ENCODE measurements at regions not wholly inside any gene's neighbourhood (a gene's known extent, or its start where the extent isn't known, plus 50 kb on each side); places are given as distances from the start of the nearest gene placed in this dataset.

GRCh38 chr2:104046466-104046865 is 807.4 kb upstream of the POU3F3 start:
- TF ChIP-seq CTCF (conservative IDR thresholded peaks at IDR 0.05; ENCODE audit: control insufficient read depth, insufficient read depth, low read depth, low read length), result no peak
- no peak overlapping the region for H3K4me3 ChIP-seq (ENCODE audit: control insufficient read depth, low read depth, low read length)
- no peak for DNase-seq (ENCODE audit: low read depth)

- H3K4me3 ChIP-seq (ENCODE audit: control insufficient read depth, low read depth, low read length), result no peak overlapping the region
- no peak for TF ChIP-seq CTCF (conservative IDR thresholded peaks at IDR 0.05; ENCODE audit: control insufficient read depth, insufficient read depth, low read depth, low read length)
Measured at GRCh38 chr2:104047516-104047915, 806.4 kb upstream of the POU3F3 start.

GRCh38 chr2:104049438-104049837 is 804.5 kb upstream of the POU3F3 start:
- no peak for TF ChIP-seq CTCF (conservative IDR thresholded peaks at IDR 0.05; ENCODE audit: control insufficient read depth, insufficient read depth, low read depth, low read length)

More at GRCh38 chr2:104047516-104047915, 806.4 kb upstream of the POU3F3 start:
- no peak for DNase-seq (ENCODE audit: low read depth)

DNA sequence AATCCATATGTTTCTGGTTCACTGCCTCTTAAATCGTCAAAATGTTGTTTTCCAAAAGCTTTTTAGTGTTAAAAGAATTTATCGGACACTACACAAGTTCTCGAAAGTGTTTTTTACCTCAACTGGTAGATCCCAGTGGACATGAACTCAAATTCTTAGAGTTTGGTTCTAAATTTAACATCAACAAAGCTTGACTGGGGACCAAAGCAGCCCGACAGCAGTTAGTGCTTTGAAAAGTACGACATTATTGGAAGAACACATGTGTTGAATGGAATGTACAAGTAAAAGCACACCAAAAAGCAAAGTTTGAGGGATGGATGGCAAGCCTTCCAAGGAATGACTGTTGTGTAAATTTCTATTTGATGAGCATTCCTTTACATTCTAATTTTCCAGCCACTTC is 803.9 kb upstream of the POU3F3 start:
- no peak for DNase-seq (ENCODE audit: low read depth)
- no peak for TF ChIP-seq CTCF (conservative IDR thresholded peaks at IDR 0.05; ENCODE audit: control insufficient read depth, insufficient read depth, low read depth, low read length)
- no peak overlapping the region for H3K4me3 ChIP-seq (ENCODE audit: control insufficient read depth, low read depth, low read length)

More at GRCh38 chr2:104049438-104049837, 804.5 kb upstream of the POU3F3 start:
- DNase-seq (ENCODE audit: low read depth), result no peak
- H3K4me3 ChIP-seq (ENCODE audit: control insufficient read depth, low read depth, low read length), result no peak overlapping the region

GRCh38 chr2:104050656-104051242 is 803.2 kb upstream of the POU3F3 start:
- no peak for TF ChIP-seq CTCF (conservative IDR thresholded peaks at IDR 0.05; ENCODE audit: control insufficient read depth, insufficient read depth, low read depth, low read length)
- no peak for DNase-seq (ENCODE audit: low read depth)
- H3K4me3 ChIP-seq (ENCODE audit: control insufficient read depth, low read depth, low read length), result no peak overlapping the region

DNA sequence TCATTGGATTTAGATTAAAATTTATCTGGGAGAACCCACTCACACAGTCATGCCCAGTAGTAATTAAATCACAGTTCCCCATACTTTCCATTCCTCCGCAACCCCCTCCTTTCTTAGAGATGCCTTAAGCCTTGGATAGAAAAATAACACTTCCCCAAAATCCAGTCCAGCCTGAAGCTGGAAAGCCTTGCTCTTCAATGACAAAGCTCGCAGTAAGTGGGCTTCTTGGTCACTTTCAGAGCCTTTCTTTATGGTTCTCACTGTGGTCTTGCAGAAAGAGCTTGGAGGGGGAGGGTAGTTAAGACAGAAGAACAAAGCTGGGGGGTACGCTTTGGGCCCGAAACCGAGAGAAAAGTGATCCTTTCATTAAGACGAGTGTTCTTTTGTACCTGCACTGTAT is 802.1 kb upstream of the POU3F3 start:
- no peak for TF ChIP-seq CTCF (conservative IDR thresholded peaks at IDR 0.05; ENCODE audit: control insufficient read depth, insufficient read depth, low read depth, low read length)
- DNase-seq (ENCODE audit: low read depth), result no peak
- no peak overlapping the region for H3K4me3 ChIP-seq (ENCODE audit: control insufficient read depth, low read depth, low read length)

DNA sequence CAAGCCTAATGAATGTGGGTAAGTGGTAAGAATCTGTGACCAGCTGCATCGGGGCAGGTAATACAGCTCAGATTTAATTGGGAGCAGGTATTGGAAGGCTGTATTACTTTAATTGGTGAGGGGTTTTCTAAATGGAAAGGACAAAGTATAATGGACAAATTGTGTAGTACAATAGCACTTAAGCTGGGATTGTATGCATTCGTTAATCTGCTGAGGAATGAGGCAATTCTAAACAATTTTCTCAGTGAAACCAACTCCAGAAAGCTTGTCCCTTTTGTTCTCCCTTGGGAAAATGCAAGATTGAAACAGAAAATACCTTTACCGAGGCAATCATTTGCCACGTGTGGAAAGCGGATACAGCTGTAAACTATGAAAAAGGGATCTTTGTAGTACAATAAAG is 801.6 kb upstream of the POU3F3 start:
- no peak overlapping the region for H3K4me3 ChIP-seq (ENCODE audit: control insufficient read depth, low read depth, low read length)
- DNase-seq (ENCODE audit: low read depth), result no peak
- no peak for TF ChIP-seq CTCF (conservative IDR thresholded peaks at IDR 0.05; ENCODE audit: control insufficient read depth, insufficient read depth, low read depth, low read length)
